GM13976 (cell line): ENCODE measurements at regions not wholly inside any gene's neighbourhood (a gene's known extent, or its start where the extent isn't known, plus 50 kb on each side); places are given as distances from the start of the nearest gene placed in this dataset.

Experiments used
- DNase-seq: peaks from one replicate; pipeline ENCODE4 v3.0.0; 2012; ENCODE audit warnings: low spot score
- in situ Hi-C: fragments of 300-500 bp; cut with MboI; formaldehyde crosslinking; loops from one replicate; pipeline ENCODE4 v1.12.0; 2022; ENCODE audit warnings: low sequenced_read_pairs, mixed read lengths, inconsistent platforms; ENCODE audit not compliant: unreplicated experiment
- TF ChIP-seq, protein P1 (sequence below): IDR thresholded peaks from 2 replicates; pipeline ENCODE4 v1.5.1; 2012; ENCODE audit warnings: borderline replicate concordance, mild to moderate bottlenecking; ENCODE audit not compliant: insufficient read depth; ENCODE audit errors: extremely low read depth, missing control alignments, control extremely low read depth

DNA sequence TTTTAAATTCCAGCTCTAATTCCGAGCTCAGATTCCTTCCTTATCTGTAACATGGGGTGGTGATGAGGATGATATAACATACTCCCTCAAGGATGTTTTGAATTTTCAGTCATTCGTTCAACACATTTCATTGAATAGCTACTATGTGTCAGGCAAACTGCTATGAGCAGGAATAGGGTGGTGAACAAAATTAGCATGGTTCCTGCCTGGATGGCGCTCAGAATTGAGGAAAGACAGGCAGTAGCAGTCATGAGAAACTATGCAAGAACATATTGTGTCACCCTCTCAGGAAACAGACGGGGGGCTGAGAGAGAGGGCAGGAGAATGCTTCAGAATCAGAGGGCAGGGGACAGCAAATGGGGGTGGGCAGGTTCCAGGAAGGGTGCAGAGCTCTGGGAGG is 265.2 kb downstream of the NSG2 start:
- in situ Hi-C loops = loop anchor here (25.0 kb wide), 1 partner anchor 698 kb away; the partner anchor contains the start of gene BOD1
- TF ChIP-seq, protein P1, sequence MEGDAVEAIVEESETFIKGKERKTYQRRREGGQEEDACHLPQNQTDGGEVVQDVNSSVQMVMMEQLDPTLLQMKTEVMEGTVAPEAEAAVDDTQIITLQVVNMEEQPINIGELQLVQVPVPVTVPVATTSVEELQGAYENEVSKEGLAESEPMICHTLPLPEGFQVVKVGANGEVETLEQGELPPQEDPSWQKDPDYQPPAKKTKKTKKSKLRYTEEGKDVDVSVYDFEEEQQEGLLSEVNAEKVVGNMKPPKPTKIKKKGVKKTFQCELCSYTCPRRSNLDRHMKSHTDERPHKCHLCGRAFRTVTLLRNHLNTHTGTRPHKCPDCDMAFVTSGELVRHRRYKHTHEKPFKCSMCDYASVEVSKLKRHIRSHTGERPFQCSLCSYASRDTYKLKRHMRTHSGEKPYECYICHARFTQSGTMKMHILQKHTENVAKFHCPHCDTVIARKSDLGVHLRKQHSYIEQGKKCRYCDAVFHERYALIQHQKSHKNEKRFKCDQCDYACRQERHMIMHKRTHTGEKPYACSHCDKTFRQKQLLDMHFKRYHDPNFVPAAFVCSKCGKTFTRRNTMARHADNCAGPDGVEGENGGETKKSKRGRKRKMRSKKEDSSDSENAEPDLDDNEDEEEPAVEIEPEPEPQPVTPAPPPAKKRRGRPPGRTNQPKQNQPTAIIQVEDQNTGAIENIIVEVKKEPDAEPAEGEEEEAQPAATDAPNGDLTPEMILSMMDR = no peak
- DNase-seq = no peak

DNA sequence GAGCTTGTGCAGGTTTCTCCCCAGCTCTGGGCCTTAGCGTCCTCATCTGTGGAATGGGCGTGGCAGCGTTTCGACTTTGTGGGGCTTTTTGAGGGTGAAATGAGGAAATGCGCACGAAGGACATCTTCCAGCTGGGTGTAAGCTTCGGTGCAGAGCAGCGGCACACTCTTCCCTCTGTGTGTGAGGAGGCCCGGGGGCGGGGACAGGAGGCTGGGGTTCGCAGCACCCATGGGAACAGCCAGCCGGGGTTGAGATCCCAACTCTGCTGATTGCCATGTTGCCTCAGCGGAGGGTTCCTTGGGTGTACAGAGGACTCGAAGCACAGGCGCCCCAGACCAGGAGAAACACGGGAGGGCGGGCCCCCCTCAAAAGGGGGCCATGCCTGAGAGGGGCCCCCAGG is 265.6 kb downstream of the NSG2 start:
- in situ Hi-C loops = loop anchor here (25.0 kb wide), 1 partner anchor 699 kb away; the partner anchor contains the start of gene BOD1
- no peak for DNase-seq
- TF ChIP-seq, protein P1 = no peak

DNA sequence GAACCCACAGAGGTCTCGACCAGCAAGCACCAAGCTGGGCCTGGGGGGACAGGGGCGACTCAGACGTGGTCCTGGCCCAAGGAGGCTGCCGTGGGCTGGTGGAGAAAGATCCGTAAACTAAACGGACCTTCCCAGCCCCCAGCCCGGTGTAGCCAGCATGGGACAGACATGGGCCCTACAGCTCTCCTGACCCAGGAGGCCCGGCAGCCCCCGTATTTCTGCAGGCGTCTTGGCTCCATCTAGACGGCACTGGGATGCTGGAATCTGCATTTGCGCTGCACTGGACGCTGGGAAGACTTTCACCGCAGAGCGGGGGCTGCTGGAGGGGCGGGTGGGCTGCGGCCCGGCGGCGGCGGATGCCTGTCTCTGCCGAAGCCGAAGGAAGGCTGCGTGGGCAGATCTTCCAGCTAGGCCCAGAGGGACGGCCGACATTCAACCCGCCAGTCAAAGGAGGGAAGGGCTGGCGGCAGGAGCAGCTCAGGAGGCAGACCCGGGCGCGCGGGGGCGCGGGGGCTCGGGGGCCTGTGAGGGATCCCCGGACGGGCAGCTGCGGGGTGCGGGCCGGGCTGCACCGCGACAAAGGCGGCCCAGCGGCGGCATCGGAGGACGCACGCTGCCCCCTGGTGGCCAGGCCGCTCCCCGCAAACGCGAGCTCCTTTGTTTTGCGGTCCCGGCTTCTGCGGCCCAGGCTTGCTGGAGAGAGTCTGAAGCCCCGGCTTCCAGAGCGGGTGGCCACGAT is 266.2 kb downstream of the NSG2 start:
- peak; percentile 89 for DNase-seq
- in situ Hi-C loops = loop anchor here (25.0 kb wide), 1 partner anchor 699 kb away; the partner anchor contains the start of gene BOD1
- TF ChIP-seq, protein P1 = peak; percentile 97

DNA sequence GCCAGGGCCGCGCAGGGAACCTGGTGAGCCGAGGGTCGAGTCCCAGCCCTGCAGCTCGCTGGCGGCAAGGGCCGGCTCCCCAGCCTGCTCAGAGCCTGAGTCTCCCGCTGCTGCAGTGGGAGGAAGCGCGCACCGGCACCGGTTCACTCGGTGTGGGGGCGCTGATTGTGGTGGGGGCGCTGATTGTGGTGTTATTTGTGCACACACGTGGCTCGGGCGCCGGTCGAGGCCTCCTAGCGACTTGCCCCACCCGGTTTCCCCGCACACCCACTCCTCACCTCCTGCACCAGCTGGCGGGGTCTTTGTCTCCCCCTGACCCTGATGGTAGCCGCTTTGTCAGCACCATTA is 266.7 kb downstream of the NSG2 start:
- no peak for DNase-seq
- in situ Hi-C loops = loop anchor here (25.0 kb wide), 1 partner anchor 700 kb away; the partner anchor contains the start of gene BOD1
- TF ChIP-seq, protein P1 = no peak

DNA sequence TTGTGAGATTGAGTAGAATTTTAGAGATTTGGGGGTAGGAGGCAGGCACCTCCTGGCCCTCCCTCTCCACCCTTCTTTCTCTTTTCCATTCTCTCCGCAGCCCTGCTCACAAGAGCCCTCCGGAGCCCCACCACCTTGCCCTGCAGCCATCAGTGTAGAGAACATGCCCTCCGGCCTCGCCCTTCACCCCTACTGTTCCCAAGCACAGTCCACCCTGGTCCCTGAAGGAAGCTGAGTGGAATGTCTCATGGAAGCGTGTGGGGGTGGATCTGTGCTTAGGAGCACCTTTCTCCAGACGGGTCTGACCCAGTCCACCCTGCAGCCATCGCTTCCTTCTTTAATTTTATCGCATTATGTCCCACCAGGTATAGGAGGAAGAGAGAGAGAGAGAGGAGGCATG is 267.1 kb downstream of the NSG2 start:
- in situ Hi-C loops = loop anchor here (25.0 kb wide), 1 partner anchor 700 kb away; the partner anchor contains the start of gene BOD1
- DNase-seq = no peak
- TF ChIP-seq, protein P1 = no peak

DNA sequence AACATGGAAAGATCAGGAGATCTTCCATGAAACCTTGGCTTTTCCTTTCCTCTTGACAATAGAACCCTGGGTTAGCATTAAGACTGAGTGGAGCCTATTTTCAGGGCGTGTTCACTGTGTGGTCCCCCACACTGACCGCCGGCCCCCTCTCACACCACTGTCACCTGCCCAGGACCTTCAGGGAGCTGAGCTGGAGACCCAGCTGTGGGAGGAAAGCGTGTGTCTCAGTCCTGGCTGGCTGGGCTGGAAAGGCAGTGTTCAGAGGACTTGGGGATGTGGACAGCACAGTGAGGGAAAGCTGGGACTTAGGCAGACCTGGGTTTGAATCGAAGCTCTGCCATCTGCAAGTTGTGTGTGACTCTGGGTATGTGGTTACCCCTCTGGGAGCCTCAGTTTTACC is 268.1 kb downstream of the NSG2 start:
- DNase-seq = no peak

More for the DNA sequence above, 268.1 kb downstream of the NSG2 start:
- in situ Hi-C loops = loop anchor here (25.0 kb wide), 1 partner anchor 701 kb away; the partner anchor contains the start of gene BOD1
- TF ChIP-seq, protein P1 = no peak
